Body of pancreas (tissue), 4 donors: ENCODE measurements at regions not wholly inside any gene's neighbourhood (a gene's known extent, or its start where the extent isn't known, plus 50 kb on each side); places are given as distances from the start of the nearest gene placed in this dataset.

Experiments
- ATAC-seq: fragments of 150-250 bp; one replicate; pipeline ENCODE4 v1.9.1; 2016
- DNase-seq, 4 donors: peaks; one replicate each; pipeline ENCODE4 v3.0.0-alpha.2; 2019
- H3K27ac ChIP-seq, 4 donors: fragments of 200-600 bp; sonication (generic); 1 replicate in 3 of 4; 2 replicates in 1 of 4; pipeline versions ENCODE4 v1.5.1 to v1.6.1; 2016 to 2019; ENCODE audit warnings: mild to moderate bottlenecking in 1 of 4, mixed read lengths in 1 of 4, moderate library complexity in 1 of 4
- H3K27me3 ChIP-seq, 2 donors: fragments of 200-600 bp; sonication (generic); one replicate each; pipeline ENCODE4 v1.6.0; 2016; ENCODE audit warnings: mild to moderate bottlenecking in 1 of 2
- H3K36me3 ChIP-seq, 2 donors: fragments of 200-600 bp; sonication (generic); replicated peaks in 1 of 2; 2 replicates each; pipeline ENCODE4 v1.5.1; 2016; ENCODE audit warnings: low read depth in 2 of 2; ENCODE audit not compliant: insufficient read depth in 1 of 2
- H3K4me1 ChIP-seq: fragments of 200-600 bp; sonication (generic); one replicate; pipeline ENCODE4 v1.6.0; 2016
- H3K4me3 ChIP-seq, 2 donors: fragments of 200-600 bp; sonication (generic); 1 replicate in 1 of 2; 2 replicates in 1 of 2; pipeline ENCODE4 v1.5.1; 2016 to 2019
- H3K9me3 ChIP-seq, 3 donors: fragments of 200-600 bp; sonication (generic); 1 replicate in 2 of 3; 2 replicates in 1 of 3; pipeline ENCODE4 v1.5.1; 2016
- CTCF ChIP-seq, 7 experiments: fragments of 450-650 bp in 4 of 7; fragments of 200-600 bp in 3 of 7; sonication (generic) in 3 of 7; IDR thresholded peaks; one replicate each; pipeline ENCODE4 v1.5.1; 2016 to 2019; ENCODE audit warnings: antibody characterized with exemption in 7 of 7
- POLR2A ChIP-seq, 3 donors: fragments of 450-650 bp; IDR thresholded peaks; one replicate each; pipeline ENCODE4 v1.6.1; 2016; ENCODE audit warnings: antibody characterized with exemption in 3 of 3, mild to moderate bottlenecking in 2 of 3
- WGBS, 2 donors: methylation state at CpG; one replicate each; pipeline ENCODE4 v1.1.5; 2017; 5-methylcytosine and 5-hydroxymethylcytosine counted together
- intact Hi-C: fragments of 100-400 bp; cut with DNase I; formaldehyde crosslinking; loops from one replicate; pipeline ENCODE4 v1.15.1; 2023

GRCh38 chr16:64397945-64398508 is 723.8 kb downstream of the CDH11 start:
- Histone ChIP-seq H3K27me3 (no peaks in the 10 kb centered on the region), H3K27ac (no peak overlapping the region), H3K4me3 (no peak overlapping the region), H3K36me3 (no peaks in the 10 kb centered on the region), H3K9me3 (no peaks in the 10 kb centered on the region), H3K4me1 (peaks cover 3% of the 10 kb centered on the region)
- ATAC-seq (no peak), DNase-seq (no peak)
- 65 to 83% methylated on average over 3 of the region's 3 CpGs for WGBS, 2 donors
- intact Hi-C loops: no loop called here
- TF ChIP-seq POLR2A (IDR thresholded peaks at IDR 0.05) (no peak), CTCF (IDR thresholded peaks at IDR 0.05) (no peak)

DNA sequence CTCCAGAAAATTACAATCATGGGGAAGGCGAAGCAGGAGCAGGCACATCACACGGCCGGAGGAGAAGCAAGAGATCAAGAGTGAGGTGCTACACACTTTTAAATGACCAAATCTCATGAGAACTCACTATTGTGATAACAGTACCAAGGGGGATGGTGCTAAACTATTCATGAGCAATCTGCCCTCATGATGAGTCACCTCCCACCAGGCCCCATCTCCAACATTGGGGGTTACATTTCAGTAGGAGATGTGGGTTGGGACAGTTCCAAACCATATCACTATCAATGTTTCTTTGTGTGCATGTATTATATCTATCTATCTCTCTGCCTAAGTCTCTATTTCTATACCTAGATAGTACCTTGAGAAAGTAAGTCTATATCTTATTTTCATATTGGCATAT is 724.8 kb downstream of the CDH11 start:
- Histone ChIP-seq H3K4me3 (no peak overlapping the region), H3K9me3 (no peaks in the 10 kb centered on the region), H3K36me3 (no peaks in the 10 kb centered on the region), H3K27me3 (no peaks in the 10 kb centered on the region), H3K27ac (no peak overlapping the region), H3K4me1 (no peaks in the 10 kb centered on the region)
- no peak for TF ChIP-seq POLR2A (IDR thresholded peaks at IDR 0.05)
- TF ChIP-seq CTCF (IDR thresholded peaks at IDR 0.05): no peak
- intact Hi-C loops: no loop called here
- DNase-seq (no peak), ATAC-seq (no peak)
- WGBS, 2 donors: 87% methylated on average over 3 of the region's 3 CpGs

DNA sequence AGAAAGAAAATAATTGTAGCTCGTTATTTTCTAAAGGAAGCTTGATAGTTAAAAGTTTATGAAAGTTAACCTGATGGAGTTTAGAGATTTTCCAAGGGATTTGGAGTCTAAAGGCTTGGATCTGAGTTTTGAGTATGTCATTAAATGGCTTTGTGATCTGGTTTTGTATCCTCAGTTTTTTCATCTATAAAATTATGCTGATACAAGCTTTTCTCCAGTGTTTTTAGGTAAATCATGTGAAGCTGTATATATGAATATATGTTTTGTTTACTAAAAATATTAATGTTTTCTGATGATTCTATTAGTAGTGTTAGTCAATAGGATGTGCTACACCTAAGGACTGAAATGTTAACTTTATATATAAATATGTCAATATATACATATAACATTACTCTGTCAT is 727.8 kb downstream of the CDH11 start:
- WGBS, 2 donors: 82 to 91% methylated on average over 1 of the region's 1 CpG
- intact Hi-C loops: no loop called here
- ATAC-seq: no peak

DNA sequence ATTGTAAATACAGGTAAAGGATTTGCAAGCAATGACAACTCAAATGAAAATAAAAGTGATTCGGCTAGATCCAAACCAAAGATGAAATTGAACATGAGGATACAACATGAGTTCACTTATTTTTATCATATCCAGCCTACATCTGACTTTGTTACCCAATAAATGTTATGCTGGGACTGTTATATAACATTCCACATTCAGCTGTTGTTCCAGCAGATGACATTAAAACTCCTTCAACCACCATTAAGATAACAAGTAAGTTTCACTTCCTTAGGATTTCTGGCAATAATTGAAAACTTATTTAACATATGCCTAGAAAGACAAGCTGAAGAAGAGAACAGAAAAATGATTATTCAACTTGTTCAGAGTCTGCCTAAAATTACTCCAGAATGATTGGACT is 729.4 kb downstream of the CDH11 start:
- Histone ChIP-seq H3K9me3 (no peaks in the 10 kb centered on the region), H3K4me3 (no peak overlapping the region), H3K27me3 (no peaks in the 10 kb centered on the region), H3K4me1 (no peaks in the 10 kb centered on the region), H3K27ac (no peak overlapping the region), H3K36me3 (no peaks in the 10 kb centered on the region)
- TF ChIP-seq POLR2A (IDR thresholded peaks at IDR 0.05) (no peak), CTCF (IDR thresholded peaks at IDR 0.05) (no peak)
- DNase-seq (no peak), ATAC-seq (no peak)
- 78 to 88% methylated on average over 1 of the region's 1 CpG for WGBS, 2 donors
- intact Hi-C loops: no loop called here

More for the DNA sequence above, 727.8 kb downstream of the CDH11 start:
- Histone ChIP-seq H3K27me3 (no peaks in the 10 kb centered on the region), H3K27ac (no peak overlapping the region), H3K9me3 (no peaks in the 10 kb centered on the region), H3K4me1 (no peaks in the 10 kb centered on the region), H3K36me3 (no peaks in the 10 kb centered on the region), H3K4me3 (no peak overlapping the region)
- no peak for TF ChIP-seq POLR2A (IDR thresholded peaks at IDR 0.05)
- no peak for TF ChIP-seq CTCF (IDR thresholded peaks at IDR 0.05)
- DNase-seq: no peak

DNA sequence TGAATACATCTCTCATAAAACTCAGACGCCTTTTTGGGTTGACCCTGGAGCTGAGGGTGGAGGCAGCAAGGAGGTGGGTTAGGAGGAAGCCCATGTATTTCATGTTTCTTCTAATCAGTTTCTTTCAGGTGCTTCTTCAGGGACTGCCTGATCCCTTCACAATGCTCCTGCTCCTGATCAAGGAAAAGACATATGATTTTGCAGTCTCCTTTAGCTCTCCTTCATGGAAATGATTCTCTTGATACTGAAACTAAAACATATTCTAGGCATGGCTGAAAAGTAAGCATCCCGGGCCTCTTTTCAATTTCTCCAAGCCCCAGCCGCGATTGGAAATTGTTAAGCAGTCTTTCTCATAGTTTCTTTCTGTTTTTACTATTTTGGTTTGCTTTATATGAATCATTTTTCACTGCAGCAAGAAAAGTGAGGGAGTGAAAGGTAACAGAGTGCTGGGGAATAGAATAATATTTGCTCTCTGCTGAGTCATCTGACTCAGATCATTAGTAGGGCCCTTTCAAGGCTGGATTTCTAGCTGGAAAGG is 730.7 kb downstream of the CDH11 start:
- DNase-seq: no peak
- H3K36me3 ChIP-seq: no peaks in the 10 kb centered on the region
- H3K27me3 ChIP-seq: no peaks in the 10 kb centered on the region
- H3K9me3 ChIP-seq: no peaks in the 10 kb centered on the region
- 61 to 69% methylated on average over 4 of the region's 4 CpGs for WGBS, 2 donors
- ATAC-seq: no peak
- no peaks in the 10 kb centered on the region for H3K4me1 ChIP-seq
- TF ChIP-seq CTCF (IDR thresholded peaks at IDR 0.05): no peak
- TF ChIP-seq POLR2A (IDR thresholded peaks at IDR 0.05): no peak
- H3K4me3 ChIP-seq: no peak overlapping the region
- intact Hi-C loops: no loop called here
- H3K27ac ChIP-seq: no peak overlapping the region
